A549 (cell line): ENCODE measurements at regions not wholly inside any gene's neighbourhood (a gene's known extent, or its start where the extent isn't known, plus 50 kb on each side); places are given as distances from the start of the nearest gene placed in this dataset.

ENCODE experiments used
- ATAC-seq, 2 experiments: fragments of 200-7000 bp in 1 of 2; fragments of >200 bp in 1 of 2; cut with Nextera tagmentation in 1 of 2; cut with Tn5 transposase in 1 of 2; 3 replicates each; pipeline versions ENCODE4 v1.8.0 to v1.9.1; 2018 to 2020; ENCODE audit warnings: mild to moderate bottlenecking in 1 of 2, moderate library complexity in 1 of 2
- CTCF ChIA-PET: fragments of 300-600 bp; sonication (Branson Sonifier 250); formaldehyde crosslinking; extraction: SDS; loops from one replicate; lab custom pipeline; 2021; ENCODE audit warnings: antibody characterized with exemption, inconsistent platforms; lab: Yijun Ruan, JAX
- POLR2A ChIA-PET: fragments of 350-600 bp; formaldehyde crosslinking; extraction: SDS; loops from one replicate; lab custom pipeline; 2021; ENCODE audit warnings: antibody characterized with exemption, inconsistent platforms; lab: Yijun Ruan, JAX
- DNase-seq, 2 experiments: peaks; one replicate each; pipeline versions ENCODE4 v3.0.0 to v3.0.0-alpha.2; 2011 to 2016; ENCODE audit warnings: low read depth in 1 of 2, low spot score in 1 of 2
- FAIRE-seq: peaks from 2 replicates; lab custom pipeline; 2011; peaks lifted over from hg19 to GRCh38; lab: Jason Lieb, UNC
- H3K27ac ChIP-seq, 2 experiments: fragments of >200 bp; sonication (Bioruptor Twin); formaldehyde crosslinking; 3 replicates each; pipeline ENCODE4 v1.5.1; 2016 to 2017
- H3K4me1 ChIP-seq: fragments of >200 bp; sonication (Bioruptor Twin); formaldehyde crosslinking; 3 replicates; pipeline ENCODE4 v1.6.1; 2016
- H3K4me2 ChIP-seq: fragments of >200 bp; sonication (Bioruptor Twin); formaldehyde crosslinking; 3 replicates; pipeline ENCODE4 v1.6.1; 2016
- H3K4me3 ChIP-seq: fragments of >200 bp; sonication (Bioruptor Twin); formaldehyde crosslinking; 3 replicates; pipeline ENCODE4 v1.5.1; 2016
- H3K9me3 ChIP-seq: fragments of >200 bp; sonication (Bioruptor Twin); formaldehyde crosslinking; 3 replicates; pipeline ENCODE4 v1.6.1; 2016
- BHLHE40 ChIP-seq: IDR thresholded peaks from 2 replicates; pipeline ENCODE4 v1.6.1; 2012; ENCODE audit warnings: low read depth, low read length, inconsistent platforms
- ESRRA ChIP-seq: fragments of 150-350 bp; IDR thresholded peaks from 2 replicates; pipeline ENCODE4 v1.6.1; 2014; ENCODE audit warnings: mild to moderate bottlenecking, low read length, borderline replicate concordance
- FOXS1 ChIP-seq: fragments of 250-450 bp; sonication (Bioruptor Pico); IDR thresholded peaks from 2 replicates; pipeline ENCODE4 v1.5.0; 2020; ENCODE audit warnings: mild to moderate bottlenecking, moderate library complexity
- HOXA7 ChIP-seq: fragments of 250-450 bp; sonication (Bioruptor Pico); IDR thresholded peaks from 2 replicates; pipeline ENCODE4 v1.5.0; 2020; ENCODE audit warnings: mild to moderate bottlenecking, moderate library complexity
- JUNB ChIP-seq: fragments of >200 bp; sonication (Bioruptor Twin); formaldehyde crosslinking; IDR thresholded peaks from 2 replicates; pipeline ENCODE4 v1.6.1; 2016
- KDM1A ChIP-seq: fragments of 200-600 bp; sonication (generic); IDR thresholded peaks from 2 replicates; pipeline ENCODE4 v1.6.1; 2016; ENCODE audit warnings: low read depth, mild to moderate bottlenecking
- KDM5A ChIP-seq: fragments of 200-600 bp; sonication (generic); IDR thresholded peaks from 2 replicates; pipeline ENCODE4 v1.6.1; 2016; ENCODE audit warnings: antibody characterized with exemption, mild to moderate bottlenecking
- MAFK ChIP-seq: fragments of 450-650 bp; IDR thresholded peaks from 2 replicates; pipeline ENCODE4 v1.6.1; 2014; ENCODE audit not compliant: partially characterized antibody
- MAZ ChIP-seq: fragments of 150-350 bp; IDR thresholded peaks from 2 replicates; pipeline ENCODE4 v1.6.1; 2014; ENCODE audit warnings: antibody characterized with exemption, low read depth, low read length, borderline replicate concordance
- NR3C1 ChIP-seq: fragments of >200 bp; sonication (Bioruptor Twin); formaldehyde crosslinking; IDR thresholded peaks from 3 replicates; pipeline ENCODE4 v1.6.1; 2017
- PHF8 ChIP-seq: fragments of 200-600 bp; sonication (generic); IDR thresholded peaks from 2 replicates; pipeline ENCODE4 v1.6.1; 2016; ENCODE audit warnings: low read depth, mild to moderate bottlenecking, antibody characterized with exemption, moderate library complexity, borderline replicate concordance
- POLR2AphosphoS2 ChIP-seq: conservative IDR thresholded peaks from 2 replicates; pipeline ENCODE4 v1.6.1; 2012; ENCODE audit warnings: low read length, improper control_type of control experiment, inconsistent platforms
- RAD21 ChIP-seq, 2 experiments: fragments of >200 bp in 1 of 2; sonication (Bioruptor Twin) in 1 of 2; formaldehyde crosslinking in 1 of 2; IDR thresholded peaks in 1 of 2; conservative IDR thresholded peaks in 1 of 2; 2 replicates in 1 of 2; 3 replicates in 1 of 2; pipeline ENCODE4 v1.6.1; 2012 to 2018; ENCODE audit warnings: inconsistent platforms in 1 of 2
- RNF2 ChIP-seq: fragments of 200-600 bp; sonication (generic); IDR thresholded peaks from 2 replicates; pipeline ENCODE4 v1.6.1; 2016; ENCODE audit warnings: low read depth, mild to moderate bottlenecking, antibody characterized with exemption, moderate library complexity, borderline replicate concordance
- ZC3H11A ChIP-seq: fragments of 450-650 bp; IDR thresholded peaks from 2 replicates; pipeline ENCODE4 v1.6.1; 2014; ENCODE audit warnings: antibody characterized with exemption, mild to moderate bottlenecking
- ZNF302 ChIP-seq: fragments of 250-450 bp; sonication (Bioruptor Pico); IDR thresholded peaks from 2 replicates; pipeline ENCODE4 v1.9.0; 2021; ENCODE audit warnings: inconsistent platforms, mild to moderate bottlenecking, moderate library complexity
- WGBS: methylation state at CpG from one replicate; pipeline ENCODE4 v1.1.6; 2017; ENCODE audit errors: missing lambda C conversion rate; 5-methylcytosine and 5-hydroxymethylcytosine counted together
- TF ChIP-seq, protein P1 (sequence below): fragments of >200 bp; sonication (Bioruptor Twin); formaldehyde crosslinking; IDR thresholded peaks from 3 replicates; pipeline ENCODE4 v1.5.1; 2016
- TF ChIP-seq, protein P2 (sequence below): fragments of >200 bp; sonication (Bioruptor Twin); formaldehyde crosslinking; IDR thresholded peaks from 3 replicates; pipeline ENCODE4 v1.6.1; 2016

DNA sequence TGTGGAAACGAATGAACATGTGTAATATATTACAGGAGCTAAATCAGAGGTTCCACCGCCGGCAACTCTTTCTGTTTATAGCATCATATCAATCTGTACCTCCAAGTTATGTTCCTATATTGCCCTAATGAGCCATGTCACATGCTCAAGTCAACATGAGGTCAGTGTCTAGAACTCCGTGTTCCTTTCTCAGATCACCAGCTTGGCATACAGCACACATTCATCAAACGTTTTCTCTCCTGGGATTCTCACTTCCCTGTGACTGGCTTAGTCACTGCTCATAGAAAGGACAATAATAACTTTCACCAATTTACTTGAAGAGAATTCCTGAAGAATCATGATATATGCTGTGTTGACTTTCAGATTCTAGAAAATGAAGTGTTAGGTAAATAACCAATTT is 532.0 kb upstream of the SPANXN1 start (continued):
- TF ChIP-seq MAZ (no peak), KDM5A (no peak), NR3C1 (no peak), POLR2AphosphoS2 (no peak)

DNA sequence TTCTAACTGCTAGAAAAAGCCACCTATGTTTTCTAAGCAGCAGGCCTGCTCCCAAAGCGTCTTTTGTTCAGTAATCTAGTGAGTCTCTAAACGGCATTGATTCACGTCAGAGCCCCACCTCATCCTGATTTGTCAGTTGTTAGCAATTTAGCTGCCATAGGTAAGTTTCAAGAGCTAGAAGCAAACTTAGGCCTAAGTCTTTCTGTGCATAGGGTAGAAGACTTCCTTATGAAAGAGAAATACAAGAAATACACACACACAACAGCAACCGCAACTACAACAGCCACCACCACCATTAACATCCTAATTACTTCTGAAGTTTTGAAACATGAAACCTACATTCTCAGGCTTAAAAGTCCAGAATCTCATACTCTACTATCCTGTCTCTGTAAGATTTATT is 531.1 kb upstream of the SPANXN1 start:
- 29% methylated on average over 4 of the region's 4 CpGs for WGBS
- TF ChIP-seq ZNF302 (CRISPR knock-in tag) (no peak), NR3C1 (no peak)
- Histone ChIP-seq H3K4me1 (no peaks in the 10 kb centered on the region), H3K4me3 (no peak overlapping the region), H3K27ac (no peak overlapping the region), H3K9me3 (no peaks in the 10 kb centered on the region), H3K4me2 (no peak overlapping the region)
- POLR2A ChIA-PET: no interaction called here
- FAIRE-seq (no peak), DNase-seq (no peak), ATAC-seq (no peak)
- CTCF ChIA-PET: no interaction called here

DNA sequence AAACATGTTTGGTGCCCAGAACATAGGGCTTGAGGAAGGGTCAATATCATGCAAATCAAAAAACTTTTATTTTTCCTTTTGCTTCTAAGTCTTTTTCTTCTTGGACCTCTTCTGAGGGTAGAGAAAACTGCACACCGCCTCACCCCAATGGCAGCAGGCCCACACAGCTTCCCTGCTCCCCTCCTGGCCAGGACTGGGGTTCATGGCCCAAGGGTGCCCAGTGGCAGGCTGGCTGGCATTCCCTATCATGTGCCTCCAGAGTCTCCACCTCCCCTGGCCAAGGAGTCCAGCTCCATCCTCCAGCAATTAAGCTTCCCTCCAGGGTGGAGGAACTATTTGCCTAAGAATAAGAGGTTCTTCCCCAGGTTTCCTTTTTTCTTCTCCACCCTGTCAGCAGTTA is 529.6 kb upstream of the SPANXN1 start:
- no peak for TF ChIP-seq PHF8
- TF ChIP-seq BHLHE40: no peak
- TF ChIP-seq ESRRA: no peak
- TF ChIP-seq, all 56 proteins: peak for 0
- CTCF ChIA-PET: no interaction called here
- no peaks in the 10 kb centered on the region for H3K4me1 ChIP-seq
- ATAC-seq (no peak), FAIRE-seq (no peak), DNase-seq (no peak)
- POLR2A ChIA-PET: no interaction called here
- H3K27ac ChIP-seq: no peak overlapping the region
- no peak overlapping the region for H3K4me2 ChIP-seq
- H3K4me3 ChIP-seq: no peak overlapping the region
- no peaks in the 10 kb centered on the region for H3K9me3 ChIP-seq
- WGBS: 0% methylated on average over 1 of the region's 1 CpG

DNA sequence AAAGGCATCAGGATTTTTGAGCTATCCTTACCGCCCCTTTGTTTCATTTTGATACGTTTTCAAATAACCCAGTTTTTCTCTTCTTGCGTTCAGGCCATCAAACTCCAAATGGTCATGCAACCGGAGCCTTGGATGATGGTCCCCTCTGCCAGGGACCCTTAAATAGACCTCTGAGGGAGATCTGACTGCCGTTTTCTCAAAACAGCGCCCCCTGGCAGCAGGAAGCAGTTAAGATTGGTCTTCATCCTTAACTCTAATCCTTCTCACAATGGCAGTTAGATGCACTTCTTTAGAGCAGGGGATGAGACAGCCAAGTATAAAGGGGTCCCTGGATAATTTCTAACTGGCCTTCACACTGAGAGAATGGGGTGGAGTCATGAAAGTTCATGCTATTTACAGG is 525.0 kb upstream of the SPANXN1 start:
- no peak for FAIRE-seq
- Histone ChIP-seq H3K4me3 (no peak overlapping the region), H3K27ac (no peak overlapping the region), H3K4me1 (no peaks in the 10 kb centered on the region), H3K4me2 (no peak overlapping the region), H3K9me3 (no peaks in the 10 kb centered on the region)
- 24% methylated on average over 6 of the region's 6 CpGs for WGBS
- ATAC-seq: no peak
- CTCF ChIA-PET: no interaction called here
- POLR2A ChIA-PET: no interaction called here
- DNase-seq: no peak
- TF ChIP-seq RNF2 (no peak), PHF8 (no peak), KDM1A (no peak), ZNF302 (CRISPR knock-in tag) (no peak), BHLHE40 (no peak), FOXS1 (CRISPR knock-in tag) (no peak), JUNB (no peak), RAD21 (conservative IDR thresholded peaks at IDR 0.05 in 1 of 2, IDR thresholded peaks at IDR 0.05 in 1 of 2) (no peak), MAFK (no peak), HOXA7 (CRISPR knock-in tag) (no peak), ZC3H11A (no peak)
- TF ChIP-seq, protein P1, sequence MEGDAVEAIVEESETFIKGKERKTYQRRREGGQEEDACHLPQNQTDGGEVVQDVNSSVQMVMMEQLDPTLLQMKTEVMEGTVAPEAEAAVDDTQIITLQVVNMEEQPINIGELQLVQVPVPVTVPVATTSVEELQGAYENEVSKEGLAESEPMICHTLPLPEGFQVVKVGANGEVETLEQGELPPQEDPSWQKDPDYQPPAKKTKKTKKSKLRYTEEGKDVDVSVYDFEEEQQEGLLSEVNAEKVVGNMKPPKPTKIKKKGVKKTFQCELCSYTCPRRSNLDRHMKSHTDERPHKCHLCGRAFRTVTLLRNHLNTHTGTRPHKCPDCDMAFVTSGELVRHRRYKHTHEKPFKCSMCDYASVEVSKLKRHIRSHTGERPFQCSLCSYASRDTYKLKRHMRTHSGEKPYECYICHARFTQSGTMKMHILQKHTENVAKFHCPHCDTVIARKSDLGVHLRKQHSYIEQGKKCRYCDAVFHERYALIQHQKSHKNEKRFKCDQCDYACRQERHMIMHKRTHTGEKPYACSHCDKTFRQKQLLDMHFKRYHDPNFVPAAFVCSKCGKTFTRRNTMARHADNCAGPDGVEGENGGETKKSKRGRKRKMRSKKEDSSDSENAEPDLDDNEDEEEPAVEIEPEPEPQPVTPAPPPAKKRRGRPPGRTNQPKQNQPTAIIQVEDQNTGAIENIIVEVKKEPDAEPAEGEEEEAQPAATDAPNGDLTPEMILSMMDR: no peak
- TF ChIP-seq, protein P2, sequence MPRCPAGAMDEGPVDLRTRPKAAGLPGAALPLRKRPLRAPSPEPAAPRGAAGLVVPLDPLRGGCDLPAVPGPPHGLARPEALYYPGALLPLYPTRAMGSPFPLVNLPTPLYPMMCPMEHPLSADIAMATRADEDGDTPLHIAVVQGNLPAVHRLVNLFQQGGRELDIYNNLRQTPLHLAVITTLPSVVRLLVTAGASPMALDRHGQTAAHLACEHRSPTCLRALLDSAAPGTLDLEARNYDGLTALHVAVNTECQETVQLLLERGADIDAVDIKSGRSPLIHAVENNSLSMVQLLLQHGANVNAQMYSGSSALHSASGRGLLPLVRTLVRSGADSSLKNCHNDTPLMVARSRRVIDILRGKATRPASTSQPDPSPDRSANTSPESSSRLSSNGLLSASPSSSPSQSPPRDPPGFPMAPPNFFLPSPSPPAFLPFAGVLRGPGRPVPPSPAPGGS: no peak
